Neural progenitor cell (in vitro differentiated cells): ENCODE measurements at regions not wholly inside any gene's neighbourhood (a gene's known extent, or its start where the extent isn't known, plus 50 kb on each side); places are given as distances from the start of the nearest gene placed in this dataset.

Experiments used
- DNase-seq: peaks from one replicate; pipeline ENCODE4 v3.0.0-alpha.2; 2016; ENCODE audit warnings: low spot score
- H2AFZ ChIP-seq: fragments of 200-600 bp; sonication (generic); replicated peaks from 2 replicates; pipeline ENCODE4 v1.6.1; 2016; ENCODE audit warnings: antibody characterized with exemption
- H3F3A ChIP-seq: fragments of 200-600 bp; sonication (generic); 2 replicates; pipeline ENCODE4 v1.6.1; 2016; ENCODE audit warnings: antibody characterized with exemption, low read depth
- H3K27ac ChIP-seq: fragments of 200-600 bp; sonication (generic); 2 replicates; pipeline ENCODE4 v1.5.1; 2016; ENCODE audit warnings: mild to moderate bottlenecking
- H3K27me3 ChIP-seq: fragments of 200-600 bp; sonication (generic); 2 replicates; pipeline ENCODE4 v1.6.1; 2016; ENCODE audit warnings: mild to moderate bottlenecking, moderate library complexity
- H3K36me3 ChIP-seq: fragments of 200-600 bp; sonication (generic); 2 replicates; pipeline ENCODE4 v1.5.1; 2016
- H3K4me1 ChIP-seq: fragments of 200-600 bp; sonication (generic); 2 replicates; pipeline ENCODE4 v1.6.1; 2016; ENCODE audit warnings: mixed run types
- H3K4me2 ChIP-seq: fragments of 200-600 bp; sonication (generic); 2 replicates; pipeline ENCODE4 v1.6.1; 2016
- H3K4me3 ChIP-seq: fragments of 200-600 bp; sonication (generic); 2 replicates; pipeline ENCODE4 v1.5.1; 2016
- H3K79me2 ChIP-seq: fragments of 200-600 bp; sonication (generic); 2 replicates; pipeline ENCODE4 v1.6.1; 2016; ENCODE audit warnings: low read depth
- H3K9ac ChIP-seq: fragments of 200-600 bp; sonication (generic); 2 replicates; pipeline ENCODE4 v1.6.1; 2016
- H3K9me3 ChIP-seq: fragments of 200-600 bp; sonication (generic); 2 replicates; pipeline ENCODE4 v1.5.1; 2016; ENCODE audit warnings: low read depth
- H4K20me1 ChIP-seq: fragments of 200-600 bp; sonication (generic); 2 replicates; pipeline ENCODE4 v1.6.1; 2016; ENCODE audit warnings: low read depth
- H3K27ac Mint-ChIP-seq: 3 replicates; pipeline ENCODE4 v1.8.0; 2021; ENCODE audit warnings: mixed read lengths
- H3K27me3 Mint-ChIP-seq: 2 replicates; pipeline ENCODE4 v1.8.0; 2022; ENCODE audit warnings: low read depth, mild to moderate bottlenecking, inconsistent platforms, moderate library complexity, mixed read lengths; ENCODE audit not compliant: insufficient read depth
- H3K36me3 Mint-ChIP-seq: 3 replicates; pipeline ENCODE4 v1.8.0; 2021; ENCODE audit warnings: mixed read lengths
- H3K4me1 Mint-ChIP-seq: 3 replicates; pipeline ENCODE4 v1.8.0; 2021; ENCODE audit warnings: mixed read lengths
- H3K4me3 Mint-ChIP-seq: 3 replicates; pipeline ENCODE4 v1.8.0; 2021; ENCODE audit warnings: mild to moderate bottlenecking, moderate library complexity, mixed read lengths
- H3K9me3 Mint-ChIP-seq: 3 replicates; pipeline ENCODE4 v1.8.0; 2020; ENCODE audit warnings: mixed read lengths
- CTCF ChIP-seq: fragments of 200-600 bp; sonication (generic); IDR thresholded peaks from 2 replicates; pipeline ENCODE4 v1.5.1; 2017; ENCODE audit warnings: antibody characterized with exemption, mild to moderate bottlenecking
- EZH2 ChIP-seq: fragments of 200-600 bp; sonication (generic); IDR thresholded peaks from 2 replicates; pipeline ENCODE4 v1.6.1; 2017; ENCODE audit warnings: antibody characterized with exemption, mild to moderate bottlenecking, moderate library complexity
- EZH2phosphoT487 ChIP-seq: fragments of 200-600 bp; sonication (generic); IDR thresholded peaks from 2 replicates; pipeline ENCODE4 v1.6.1; 2017; ENCODE audit warnings: antibody characterized with exemption

GRCh38 chr4:110950731-110951130 lies 327.9 kb upstream of the PITX2 start:
- H3K4me1 Mint-ChIP-seq = no peaks in the 10 kb centered on the region
- H3K27ac Mint-ChIP-seq = no peak overlapping the region

GRCh38 chr4:110953191-110953590 lies 330.3 kb upstream of the PITX2 start:
- no peak overlapping the region for H3K4me2 ChIP-seq
- Mint-ChIP-seq H3K27me3 (no peaks in the 10 kb centered on the region), H3K27ac (no peak overlapping the region), H3K4me1 (no peaks in the 10 kb centered on the region), H3K9me3 (no peaks in the 10 kb centered on the region), H3K4me3 (no peak overlapping the region), H3K36me3 (no peaks in the 10 kb centered on the region)
- H2AFZ ChIP-seq = no peak overlapping the region
- H3F3A ChIP-seq = no peaks in the 10 kb centered on the region
- no peak overlapping the region for H3K27ac ChIP-seq
- H3K79me2 ChIP-seq = no peaks in the 10 kb centered on the region
- no peaks in the 10 kb centered on the region for H4K20me1 ChIP-seq
- no peak for DNase-seq
- no peaks in the 10 kb centered on the region for H3K27me3 ChIP-seq
- TF ChIP-seq CTCF (no peak), EZH2 (no peak), EZH2phosphoT487 (no peak)
- H3K9me3 ChIP-seq = no peaks in the 10 kb centered on the region
- no peak overlapping the region for H3K4me3 ChIP-seq
- H3K9ac ChIP-seq = no peak overlapping the region
- no peaks in the 10 kb centered on the region for H3K36me3 ChIP-seq
- H3K4me1 ChIP-seq = no peaks in the 10 kb centered on the region

More at GRCh38 chr4:110950731-110951130, 327.9 kb upstream of the PITX2 start:
- H3K4me2 ChIP-seq = no peak overlapping the region
- Mint-ChIP-seq H3K4me3 (no peak overlapping the region), H3K27me3 (no peaks in the 10 kb centered on the region), H3K36me3 (no peaks in the 10 kb centered on the region), H3K9me3 (no peaks in the 10 kb centered on the region)
- no peaks in the 10 kb centered on the region for H3F3A ChIP-seq
- TF ChIP-seq EZH2phosphoT487 (no peak), CTCF (no peak), EZH2 (no peak)
- no peak overlapping the region for H3K9ac ChIP-seq
- H3K4me1 ChIP-seq = no peaks in the 10 kb centered on the region
- no peaks in the 10 kb centered on the region for H3K27me3 ChIP-seq
- no peaks in the 10 kb centered on the region for H3K79me2 ChIP-seq
- DNase-seq = no peak
- H3K36me3 ChIP-seq = no peaks in the 10 kb centered on the region
- no peak overlapping the region for H3K27ac ChIP-seq
- H3K4me3 ChIP-seq = no peak overlapping the region
- H2AFZ ChIP-seq = no peak overlapping the region
- no peaks in the 10 kb centered on the region for H4K20me1 ChIP-seq
- H3K9me3 ChIP-seq = no peaks in the 10 kb centered on the region

GRCh38 chr4:110953898-110954297 lies 331.0 kb upstream of the PITX2 start:
- no peak for TF ChIP-seq EZH2
- no peak for TF ChIP-seq EZH2phosphoT487
- TF ChIP-seq CTCF = no peak

More at GRCh38 chr4:110953898-110954297, 331.0 kb upstream of the PITX2 start:
- Histone ChIP-seq H3K27ac (no peak overlapping the region), H3K4me3 (no peak overlapping the region), H3K9ac (no peak overlapping the region), H2AFZ (no peak overlapping the region), H3K9me3 (no peaks in the 10 kb centered on the region), H3K27me3 (no peaks in the 10 kb centered on the region), H3K79me2 (no peaks in the 10 kb centered on the region), H3K36me3 (no peaks in the 10 kb centered on the region), H3K4me1 (no peaks in the 10 kb centered on the region), H3K4me2 (no peak overlapping the region), H4K20me1 (no peaks in the 10 kb centered on the region), H3F3A (no peaks in the 10 kb centered on the region)
- DNase-seq = no peak
- no peaks in the 10 kb centered on the region for H3K36me3 Mint-ChIP-seq
- H3K4me1 Mint-ChIP-seq = no peaks in the 10 kb centered on the region
- no peaks in the 10 kb centered on the region for H3K9me3 Mint-ChIP-seq
- H3K4me3 Mint-ChIP-seq = no peak overlapping the region
- H3K27ac Mint-ChIP-seq = no peak overlapping the region
- H3K27me3 Mint-ChIP-seq = no peaks in the 10 kb centered on the region
